Stomach (tissue), 4 donors: ENCODE measurements at regions not wholly inside any gene's neighbourhood (a gene's known extent, or its start where the extent isn't known, plus 50 kb on each side); places are given as distances from the start of the nearest gene placed in this dataset.

Source experiments
- POLR2A ChIP-seq, 4 donors: fragments of 450-650 bp; IDR thresholded peaks; one replicate each; pipeline ENCODE4 v1.6.1; 2016; ENCODE audit warnings: antibody characterized with exemption in 4 of 4, control low read depth in 2 of 4, mild to moderate bottlenecking in 1 of 4, moderate library complexity in 1 of 4
- TF ChIP-seq, protein P1 (sequence below), 7 experiments: fragments of 450-650 bp in 4 of 7; fragments of 200-600 bp in 3 of 7; sonication (generic) in 3 of 7; IDR thresholded peaks; one replicate each; pipeline ENCODE4 v1.5.1; 2016 to 2019; ENCODE audit warnings: antibody characterized with exemption in 7 of 7, control low read depth in 2 of 7, mild to moderate bottlenecking in 1 of 7

DNA sequence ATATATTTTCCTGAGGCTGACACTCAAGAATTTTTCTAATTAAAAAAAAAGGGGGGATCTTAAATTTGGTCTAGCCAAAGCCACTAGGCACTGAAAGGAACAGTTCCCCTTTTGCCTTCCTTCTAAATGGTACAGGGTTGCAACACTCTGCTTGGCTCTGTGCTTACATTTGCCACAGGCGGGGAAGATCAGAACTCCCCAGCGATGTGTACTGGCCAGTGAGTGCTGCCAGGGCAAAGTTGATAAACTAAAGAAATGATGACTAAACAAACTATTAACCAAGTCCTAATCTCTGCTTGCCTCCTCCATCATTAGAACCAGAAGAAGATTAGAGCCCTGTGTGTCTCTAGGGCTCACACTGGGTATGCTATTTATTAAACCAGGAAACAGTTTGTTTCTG lies 75.3 kb upstream of the SCEL start:
- TF ChIP-seq POLR2A (IDR thresholded peaks at IDR 0.05), result no peak
- TF ChIP-seq, protein P1, sequence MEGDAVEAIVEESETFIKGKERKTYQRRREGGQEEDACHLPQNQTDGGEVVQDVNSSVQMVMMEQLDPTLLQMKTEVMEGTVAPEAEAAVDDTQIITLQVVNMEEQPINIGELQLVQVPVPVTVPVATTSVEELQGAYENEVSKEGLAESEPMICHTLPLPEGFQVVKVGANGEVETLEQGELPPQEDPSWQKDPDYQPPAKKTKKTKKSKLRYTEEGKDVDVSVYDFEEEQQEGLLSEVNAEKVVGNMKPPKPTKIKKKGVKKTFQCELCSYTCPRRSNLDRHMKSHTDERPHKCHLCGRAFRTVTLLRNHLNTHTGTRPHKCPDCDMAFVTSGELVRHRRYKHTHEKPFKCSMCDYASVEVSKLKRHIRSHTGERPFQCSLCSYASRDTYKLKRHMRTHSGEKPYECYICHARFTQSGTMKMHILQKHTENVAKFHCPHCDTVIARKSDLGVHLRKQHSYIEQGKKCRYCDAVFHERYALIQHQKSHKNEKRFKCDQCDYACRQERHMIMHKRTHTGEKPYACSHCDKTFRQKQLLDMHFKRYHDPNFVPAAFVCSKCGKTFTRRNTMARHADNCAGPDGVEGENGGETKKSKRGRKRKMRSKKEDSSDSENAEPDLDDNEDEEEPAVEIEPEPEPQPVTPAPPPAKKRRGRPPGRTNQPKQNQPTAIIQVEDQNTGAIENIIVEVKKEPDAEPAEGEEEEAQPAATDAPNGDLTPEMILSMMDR (IDR thresholded peaks at IDR 0.05), result no peak
